ENCODE measurements at regions not wholly inside any gene's neighbourhood (a gene's known extent, or its start where the extent isn't known, plus 50 kb on each side); places are given as distances from the start of the nearest gene placed in this dataset.

DNA sequence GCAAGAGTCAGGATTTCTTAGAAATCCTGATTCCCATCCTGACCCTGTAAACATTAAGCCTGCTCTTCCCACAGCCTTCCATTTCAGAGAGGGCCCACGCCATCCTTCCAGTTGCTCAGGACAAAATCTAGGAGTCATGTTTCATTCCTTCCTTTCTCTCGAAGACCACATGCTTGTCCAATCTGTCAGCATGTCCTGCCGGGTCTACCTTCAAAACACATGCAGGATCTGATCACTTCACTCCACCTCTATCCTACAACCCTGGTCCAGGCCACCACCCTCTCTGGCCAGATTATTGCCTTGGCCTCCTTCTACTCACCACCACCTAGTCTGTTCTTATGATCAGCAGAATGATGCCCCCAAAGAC lies 79.8 kb downstream of the C5orf15 start:
- no peak overlapping the region for H3K14ac ChIP-seq (ENCODE audit: insufficient read length)
- H2BK20ac ChIP-seq (ENCODE audit: low read length): no peak overlapping the region
- H3K18ac ChIP-seq (ENCODE audit: extremely low read depth, low read length): no peak overlapping the region
- H4K5ac ChIP-seq (ENCODE audit: insufficient read length, low read depth, low read length): no peak overlapping the region
- no peaks in the 10 kb centered on the region; the same call in 1 of the 2 replicates for H3K23me2 ChIP-seq (ENCODE audit: low read depth, low read length)
- no peak overlapping the region for H2AFZ ChIP-seq (ENCODE audit: low read length)
- H3K56ac ChIP-seq (replicated peaks; ENCODE audit: insufficient read length, low read depth, low read length): no peak overlapping the region
- no peak overlapping the region for H3K4me2 ChIP-seq (ENCODE audit: insufficient read depth in 1 of 2, low read depth in 2 of 2, low read length in 2 of 2)
- no peak overlapping the region for H2AK5ac ChIP-seq (ENCODE audit: low read depth, low read length)
- no peaks in the 10 kb centered on the region for H3K9me3 ChIP-seq (ENCODE audit: insufficient read depth in 2 of 2, low read depth in 1 of 2, low read length in 1 of 2)
- H2BK15ac ChIP-seq (ENCODE audit: low read length): no peak overlapping the region
- H3K27ac ChIP-seq (ENCODE audit: low read depth, low read length): no peak overlapping the region
- H3K23ac ChIP-seq (ENCODE audit: insufficient read length): no peak overlapping the region
- H3K36me3 ChIP-seq (ENCODE audit: control insufficient read depth in 2 of 4, insufficient read depth in 4 of 4, low read length in 3 of 4): no peaks in the 10 kb centered on the region
- CTCF ChIA-PET (ENCODE audit: partially characterized antibody): interaction anchor here (0.6 to 14.0 kb wide), 2 partner anchors 21 to 190 kb away, joined by 3 to 150 read pairs; no protein-coding TSS in a partner anchor
- no peaks in the 10 kb centered on the region for H3K27me3 ChIP-seq (replicated peaks in 1 of 4; ENCODE audit: control insufficient read depth in 3 of 4, extremely low read depth in 1 of 4, insufficient read depth in 3 of 4, low read length in 3 of 4)
- H3K4me1 ChIP-seq (replicated peaks in 1 of 4; ENCODE audit: control insufficient read depth in 3 of 4, insufficient read depth in 4 of 4, low read length in 3 of 4): no peaks in the 10 kb centered on the region
- no peak overlapping the region for H3K9ac ChIP-seq (replicated peaks in 1 of 4; ENCODE audit: extremely low read depth in 1 of 4, low read depth in 3 of 4, low read length in 3 of 4)
- no peaks in the 10 kb centered on the region for H3K79me2 ChIP-seq (ENCODE audit: control insufficient read depth in 1 of 2, insufficient read depth in 2 of 2, low read length in 2 of 2)
- POLR2A ChIA-PET (ENCODE audit: partially characterized antibody): no interaction called here
- H3K79me1 ChIP-seq (ENCODE audit: low read depth, low read length): no peaks in the 10 kb centered on the region
- FAIRE-seq (no peak), DNase-seq (ENCODE audit: low read depth in 1 of 2, low spot score in 2 of 2) (no peak)
- no peak overlapping the region for H3K4ac ChIP-seq (replicated peaks; ENCODE audit: insufficient read length, low read depth, low read length)
- no peak overlapping the region for H2BK12ac ChIP-seq (ENCODE audit: low read depth, low read length)
- no peak overlapping the region for H4K8ac ChIP-seq (ENCODE audit: extremely low read depth, insufficient read depth, low read length)
- no peak overlapping the region for H4K91ac ChIP-seq (replicated peaks; ENCODE audit: insufficient read length, low read length)
- H2BK120ac ChIP-seq (replicated peaks; ENCODE audit: low read depth, low read length): no peak overlapping the region
- H2BK5ac ChIP-seq (ENCODE audit: low read depth, low read length): no peak overlapping the region
- no peaks in the 10 kb centered on the region for H4K20me1 ChIP-seq (replicated peaks in 1 of 2; ENCODE audit: control insufficient read depth in 1 of 2, insufficient read depth in 2 of 2, low read length in 2 of 2)
- 92% methylated on average over 3 of the region's 3 CpGs; no CpG with 5 or more reads in 1 of the 2 experiments for WGBS, 2 experiments (ENCODE audit: extremely low coverage in 1 of 2, insufficient coverage in 1 of 2, insufficient read length in 1 of 2, insufficient replicate concordance in 2 of 2, low coverage in 1 of 2, low lambda C conversion rate in 2 of 2, missing lambda C conversion rate in 1 of 2)
- H3K4me3 ChIP-seq (ENCODE audit: extremely low read depth in 1 of 4, insufficient read depth in 2 of 4, low read depth in 3 of 4, low read length in 4 of 4): no peak overlapping the region
- TF ChIP-seq NANOG (IDR thresholded peaks at IDR 0.05; ENCODE audit: insufficient read depth, low read depth, low read length, poor library complexity, severe bottlenecking) (no peak), YY1 (IDR thresholded peaks at IDR 0.05; ENCODE audit: low read depth, low read length) (no peak)
